Transverse colon (tissue), 4 donors: ENCODE measurements at regions not wholly inside any gene's neighbourhood (a gene's known extent, or its start where the extent isn't known, plus 50 kb on each side); places are given as distances from the start of the nearest gene placed in this dataset.

Experiments
- DNase-seq: peaks from one replicate; pipeline ENCODE4 v3.0.0-alpha.2; 2019
- H3K27ac ChIP-seq, 4 donors: fragments of 200-600 bp; sonication (generic); 2 replicates each; pipeline ENCODE4 v1.5.1; 2016 to 2018; ENCODE audit warnings: inconsistent platforms in 4 of 4
- H3K27me3 ChIP-seq: fragments of 200-600 bp; sonication (generic); 2 replicates; pipeline ENCODE4 v1.5.1; 2017; ENCODE audit warnings: inconsistent platforms
- H3K36me3 ChIP-seq, 4 donors: fragments of 200-600 bp; sonication (generic); 2 replicates each; pipeline ENCODE4 v1.5.1; 2017 to 2019; ENCODE audit warnings: inconsistent platforms in 4 of 4
- H3K4me1 ChIP-seq, 4 donors: fragments of 200-600 bp; sonication (generic); 2 replicates each; pipeline ENCODE4 v1.5.1; 2017 to 2020; ENCODE audit warnings: inconsistent platforms in 4 of 4
- H3K4me3 ChIP-seq, 4 donors: fragments of 200-600 bp; sonication (generic); 1 replicate in 1 of 4; 2 replicates in 3 of 4; pipeline versions ENCODE4 v1.5.1 to v1.6.1; 2017 to 2019; ENCODE audit warnings: inconsistent platforms in 4 of 4
- H3K9me3 ChIP-seq, 2 donors: fragments of 200-600 bp; sonication (generic); 2 replicates each; pipeline ENCODE4 v1.5.1; 2017 to 2019; ENCODE audit warnings: inconsistent platforms in 2 of 2
- CTCF ChIP-seq, 5 experiments: fragments of 200-600 bp in 3 of 5; fragments of 450-650 bp in 2 of 5; sonication (generic) in 3 of 5; IDR thresholded peaks; 1 replicate in 2 of 5; 2 replicates in 3 of 5; pipeline ENCODE4 v1.5.1; 2016 to 2017; ENCODE audit warnings: antibody characterized with exemption in 5 of 5, inconsistent platforms in 3 of 5, mild to moderate bottlenecking in 2 of 5, moderate library complexity in 1 of 5
- EP300 ChIP-seq: sonication (generic); formaldehyde crosslinking; IDR thresholded peaks from one replicate; pipeline ENCODE4 v1.6.1; 2017; ENCODE audit warnings: antibody characterized with exemption, low read depth
- POLR2A ChIP-seq: fragments of 450-650 bp; IDR thresholded peaks from one replicate; pipeline ENCODE4 v1.6.1; 2016; ENCODE audit warnings: antibody characterized with exemption, mild to moderate bottlenecking, moderate library complexity
- POLR2AphosphoS5 ChIP-seq, 3 donors: sonication (generic); formaldehyde crosslinking; IDR thresholded peaks; one replicate each; pipeline ENCODE4 v1.6.1; 2016; ENCODE audit warnings: antibody characterized with exemption in 3 of 3
- WGBS, 2 donors: methylation state at CpG; one replicate each; pipeline ENCODE4 v1.1.5; 2018; ENCODE audit warnings: low coverage in 1 of 2; 5-methylcytosine and 5-hydroxymethylcytosine counted together
- in situ Hi-C, 4 donors: fragments of 200-750 bp; cut with MboI; loops; one replicate each; pipeline versions ENCODE4 v1.15.0 to v1.15.1; 2017; ENCODE audit warnings: low sequenced_read_pairs in 3 of 4, low pct_ligation_motif_present in 1 of 4, low pct_unique_long_range_greater_than_20kb in 1 of 4
- intact Hi-C: fragments of 100-400 bp; cut with DNase I; formaldehyde crosslinking; loops from one replicate; pipeline ENCODE4 v1.15.1; 2023; ENCODE audit warnings: low total_unique reads

DNA sequence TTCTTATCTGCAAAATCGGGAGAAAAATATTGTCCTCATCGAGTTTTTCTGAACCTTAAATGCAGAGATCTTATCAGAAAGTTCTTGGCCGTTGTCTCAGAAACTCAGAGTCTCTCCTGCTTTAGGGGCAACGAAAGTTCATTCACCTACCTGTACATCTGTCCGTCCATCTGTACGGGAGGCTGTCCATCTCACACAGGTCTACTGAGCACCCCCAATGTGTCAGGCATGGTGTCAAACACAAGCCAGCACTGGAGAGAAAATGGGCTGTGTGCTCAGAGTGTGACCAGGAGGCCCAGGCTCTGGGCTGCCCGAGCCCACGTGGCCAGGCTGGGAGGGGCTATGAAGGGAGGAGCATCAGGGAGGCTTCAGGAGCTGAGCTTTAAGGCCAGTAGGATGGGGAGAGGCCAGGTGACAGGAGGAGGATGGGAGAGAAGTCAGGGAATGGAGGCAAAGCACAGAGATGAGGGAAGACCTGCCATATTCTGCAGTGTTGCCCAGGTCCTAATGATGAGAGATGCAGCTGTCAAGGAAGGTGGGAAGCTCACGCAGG lies 62.4 kb upstream of the MYEOV start:
- WGBS, 2 donors, result 78 to 90% methylated on average over 2 to 9 of the region's 9 CpGs
- Histone ChIP-seq H3K4me1 (no peaks in the 10 kb centered on the region), H3K36me3 (no peaks in the 10 kb centered on the region), H3K9me3 (no peaks in the 10 kb centered on the region), H3K27ac (no peak overlapping the region), H3K27me3 (peaks cover 2% of the 10 kb centered on the region), H3K4me3 (no peak overlapping the region)
- TF ChIP-seq EP300 (no peak), POLR2A (no peak), POLR2AphosphoS5 (IDR thresholded peaks at IDR 0.05) (no peak), CTCF (IDR thresholded peaks at IDR 0.05) (no peak)
- intact Hi-C loops (no loop called here), in situ Hi-C loops (loop anchor here in 1 of 4 donors (25.0 kb wide), 1 partner anchor 94 kb away; no protein-coding TSS in a partner anchor)
- no peak for DNase-seq

- Histone ChIP-seq H3K4me3 (no peak overlapping the region), H3K27me3 (no peaks in the 10 kb centered on the region), H3K4me1 (no peaks in the 10 kb centered on the region), H3K27ac (no peak overlapping the region), H3K9me3 (no peaks in the 10 kb centered on the region), H3K36me3 (no peaks in the 10 kb centered on the region)
- 95 to 100% methylated on average over 1 to 19 of the region's 19 CpGs for WGBS, 2 donors
- no peak for DNase-seq
- intact Hi-C loops, result no loop called here
- in situ Hi-C loops, result loop anchor here in 1 of 4 donors (25.0 kb wide), 1 partner anchor 96 kb away; no protein-coding TSS in a partner anchor
- TF ChIP-seq CTCF (IDR thresholded peaks at IDR 0.05), result no peak
- no peak for TF ChIP-seq POLR2AphosphoS5 (IDR thresholded peaks at IDR 0.05)
- no peak for TF ChIP-seq EP300
- no peak for TF ChIP-seq POLR2A
Measured at GRCh38 chr11:69232821-69233743, 60.9 kb upstream of the MYEOV start.

- Histone ChIP-seq H3K4me3 (no peak overlapping the region), H3K27me3 (no peaks in the 10 kb centered on the region), H3K4me1 (no peaks in the 10 kb centered on the region), H3K36me3 (no peaks in the 10 kb centered on the region), H3K9me3 (no peaks in the 10 kb centered on the region), H3K27ac (no peak overlapping the region)
- in situ Hi-C loops (loop anchor here in 1 of 4 donors (25.0 kb wide), 1 partner anchor 97 kb away; no protein-coding TSS in a partner anchor), intact Hi-C loops (no loop called here)
- 83 to 88% methylated on average over 9 to 26 of the region's 26 CpGs for WGBS, 2 donors
- DNase-seq, result no peak
- no peak for TF ChIP-seq EP300
- no peak for TF ChIP-seq POLR2AphosphoS5 (IDR thresholded peaks at IDR 0.05)
- TF ChIP-seq CTCF (IDR thresholded peaks at IDR 0.05), result no peak
- no peak for TF ChIP-seq POLR2A
Measured at GRCh38 chr11:69233744-69234570, 60.0 kb upstream of the MYEOV start.
